Fibroblast of lung (primary cell): ENCODE measurements at regions not wholly inside any gene's neighbourhood (a gene's known extent, or its start where the extent isn't known, plus 50 kb on each side); places are given as distances from the start of the nearest gene placed in this dataset.

Experiments used
- DNase-seq, 2 donors: peaks; one replicate each; pipeline versions ENCODE4 v3.0.0 to v3.0.0-alpha.2; 2010; ENCODE audit warnings: low read depth in 2 of 2
- H2AFZ ChIP-seq: 2 replicates; pipeline ENCODE4 v1.5.1; 2012; ENCODE audit warnings: low read length, control low read depth, inconsistent platforms
- H3K27ac ChIP-seq: 2 replicates; pipeline ENCODE4 v1.5.1; 2011; ENCODE audit warnings: low read length, control low read depth; ENCODE audit not compliant: insufficient read depth
- H3K27me3 ChIP-seq: 2 replicates; pipeline ENCODE4 v1.5.1; 2011; ENCODE audit warnings: mild to moderate bottlenecking, low read length; ENCODE audit not compliant: control insufficient read depth, insufficient read depth
- H3K36me3 ChIP-seq: 2 replicates; pipeline ENCODE4 v1.5.1; 2011; ENCODE audit warnings: low read length; ENCODE audit not compliant: control insufficient read depth, insufficient read depth
- H3K4me1 ChIP-seq: 2 replicates; pipeline ENCODE4 v1.5.1; 2011; ENCODE audit warnings: low read length; ENCODE audit not compliant: control insufficient read depth, insufficient read depth; ENCODE audit errors: extremely low read depth
- H3K4me2 ChIP-seq: 2 replicates; pipeline ENCODE4 v1.5.1; 2011; ENCODE audit warnings: low read length, control low read depth; ENCODE audit not compliant: insufficient read depth; ENCODE audit errors: extremely low read depth
- H3K4me3 ChIP-seq, 4 experiments: fragments of 200-600 bp in 1 of 4; sonication (generic) in 1 of 4; replicated peaks in 1 of 4; 2 replicates each; pipeline ENCODE4 v1.5.1; 2011 to 2016; ENCODE audit warnings: low read length in 4 of 4, low read depth in 3 of 4, mild to moderate bottlenecking in 3 of 4, control low read depth in 2 of 4, inconsistent platforms in 1 of 4, mixed read lengths in 1 of 4; ENCODE audit not compliant: insufficient read depth in 1 of 4; ENCODE audit errors: control extremely low read depth in 1 of 4
- H3K79me2 ChIP-seq: 2 replicates; pipeline ENCODE4 v1.5.1; 2012; ENCODE audit warnings: mild to moderate bottlenecking, low read length, inconsistent platforms; ENCODE audit not compliant: control insufficient read depth, insufficient read depth
- H3K9ac ChIP-seq: 2 replicates; pipeline ENCODE4 v1.5.1; 2011; ENCODE audit warnings: mild to moderate bottlenecking, low read length, control low read depth; ENCODE audit not compliant: insufficient read depth
- H3K9me3 ChIP-seq: 2 replicates; pipeline ENCODE4 v1.5.1; 2012; ENCODE audit warnings: low read depth, low read length; ENCODE audit not compliant: control insufficient read depth, insufficient read depth
- H4K20me1 ChIP-seq: 2 replicates; pipeline ENCODE4 v1.5.1; 2011; ENCODE audit warnings: low read length; ENCODE audit not compliant: control insufficient read depth, insufficient read depth; ENCODE audit errors: extremely low read depth
- EZH2 ChIP-seq: IDR thresholded peaks from 2 replicates; pipeline ENCODE4 v1.5.1; 2012; ENCODE audit warnings: low read length, control low read depth, mild to moderate bottlenecking; ENCODE audit errors: missing control alignments
- TF ChIP-seq, protein P1 (sequence below), 2 donors: IDR thresholded peaks in 1 of 2; conservative IDR thresholded peaks in 1 of 2; 1 replicate in 1 of 2; 2 replicates in 1 of 2; pipeline ENCODE4 v1.5.1; 2011 to 2012; ENCODE audit warnings: low read length in 2 of 2, control low read depth in 1 of 2, inconsistent platforms in 1 of 2, low read depth in 1 of 2, mild to moderate bottlenecking in 1 of 2

DNA sequence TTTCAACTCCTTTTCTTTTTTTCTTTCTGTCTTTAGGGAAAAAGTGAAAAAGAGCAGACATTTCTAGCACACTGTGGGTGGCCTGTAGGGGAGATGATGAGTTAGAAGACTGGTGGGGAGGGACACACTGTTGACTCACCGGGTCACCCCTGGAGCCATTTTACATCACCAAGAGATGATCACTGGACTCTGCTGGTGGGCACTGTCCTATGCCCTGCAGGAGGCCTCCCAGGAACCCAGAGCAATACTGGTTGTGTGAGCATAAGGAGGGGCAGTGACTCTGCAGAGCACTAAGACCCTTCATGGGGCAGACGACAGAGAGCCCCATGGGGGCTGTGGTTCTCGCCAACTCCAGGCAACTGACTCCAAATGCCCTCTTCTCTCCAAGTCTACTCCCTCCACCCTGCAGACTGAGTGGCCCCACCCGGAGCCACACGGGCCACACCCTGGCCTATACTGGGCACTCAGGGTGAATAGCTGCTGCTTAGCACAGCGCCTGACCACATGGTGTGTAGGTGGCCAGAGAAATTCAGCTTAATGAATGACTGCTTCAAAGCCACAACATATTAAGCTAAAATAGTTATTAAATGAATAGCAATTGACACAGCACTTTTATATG, 177.5 kb downstream of the CDC5L start:
- Histone ChIP-seq H4K20me1 (no peaks in the 10 kb centered on the region), H3K4me1 (no peaks in the 10 kb centered on the region), H3K4me2 (no peak overlapping the region), H3K9me3 (no peaks in the 10 kb centered on the region), H3K9ac (no peak overlapping the region), H3K27me3 (peaks cover 19% of the 10 kb centered on the region), H2AFZ (no peak overlapping the region), H3K27ac (no peak overlapping the region), H3K4me3 (no peak overlapping the region), H3K79me2 (no peaks in the 10 kb centered on the region), H3K36me3 (no peaks in the 10 kb centered on the region)
- DNase-seq, result peak in 1 of 2 donors; percentile 53
- TF ChIP-seq EZH2, result no peak
- TF ChIP-seq, protein P1, sequence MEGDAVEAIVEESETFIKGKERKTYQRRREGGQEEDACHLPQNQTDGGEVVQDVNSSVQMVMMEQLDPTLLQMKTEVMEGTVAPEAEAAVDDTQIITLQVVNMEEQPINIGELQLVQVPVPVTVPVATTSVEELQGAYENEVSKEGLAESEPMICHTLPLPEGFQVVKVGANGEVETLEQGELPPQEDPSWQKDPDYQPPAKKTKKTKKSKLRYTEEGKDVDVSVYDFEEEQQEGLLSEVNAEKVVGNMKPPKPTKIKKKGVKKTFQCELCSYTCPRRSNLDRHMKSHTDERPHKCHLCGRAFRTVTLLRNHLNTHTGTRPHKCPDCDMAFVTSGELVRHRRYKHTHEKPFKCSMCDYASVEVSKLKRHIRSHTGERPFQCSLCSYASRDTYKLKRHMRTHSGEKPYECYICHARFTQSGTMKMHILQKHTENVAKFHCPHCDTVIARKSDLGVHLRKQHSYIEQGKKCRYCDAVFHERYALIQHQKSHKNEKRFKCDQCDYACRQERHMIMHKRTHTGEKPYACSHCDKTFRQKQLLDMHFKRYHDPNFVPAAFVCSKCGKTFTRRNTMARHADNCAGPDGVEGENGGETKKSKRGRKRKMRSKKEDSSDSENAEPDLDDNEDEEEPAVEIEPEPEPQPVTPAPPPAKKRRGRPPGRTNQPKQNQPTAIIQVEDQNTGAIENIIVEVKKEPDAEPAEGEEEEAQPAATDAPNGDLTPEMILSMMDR (conservative IDR thresholded peaks at IDR 0.05 in 1 of 2, IDR thresholded peaks at IDR 0.05 in 1 of 2; ENCODE audit: low read depth in 1 of 2, low read length in 2 of 2), result no peak

DNA sequence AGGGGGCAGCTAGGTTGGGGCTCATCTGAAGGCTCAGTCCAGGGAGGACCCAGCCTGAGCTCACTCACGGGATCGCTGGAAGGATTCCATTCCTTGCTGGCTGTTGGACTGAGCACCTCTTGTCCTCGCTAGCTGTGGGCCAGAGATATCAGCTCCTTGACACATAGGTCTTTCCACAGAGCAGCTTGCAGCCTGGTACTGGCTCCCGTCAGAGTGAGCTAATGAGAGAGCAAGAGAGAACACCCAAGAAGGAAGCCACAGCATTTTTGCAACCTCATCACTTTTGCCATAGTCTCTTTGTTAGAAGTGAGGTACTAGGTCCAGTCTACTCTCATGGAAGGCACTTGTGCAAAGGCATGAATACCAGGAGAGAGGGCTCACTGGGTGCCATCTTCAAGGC, 179.9 kb downstream of the CDC5L start:
- no peak overlapping the region for H3K4me2 ChIP-seq
- no peaks in the 10 kb centered on the region for H3K79me2 ChIP-seq
- no peaks in the 10 kb centered on the region for H3K36me3 ChIP-seq
- H3K9me3 ChIP-seq, result no peaks in the 10 kb centered on the region
- no peak overlapping the region for H3K4me3 ChIP-seq
- no peak overlapping the region for H3K9ac ChIP-seq
- no peak for TF ChIP-seq EZH2
- TF ChIP-seq, protein P1 (conservative IDR thresholded peaks at IDR 0.05 in 1 of 2, IDR thresholded peaks at IDR 0.05 in 1 of 2; ENCODE audit: low read depth in 1 of 2, low read length in 2 of 2), result no peak
- no peak overlapping the region for H2AFZ ChIP-seq
- no peaks in the 10 kb centered on the region for H4K20me1 ChIP-seq
- no peaks in the 10 kb centered on the region for H3K4me1 ChIP-seq
- peaks cover 15% of the 10 kb centered on the region for H3K27me3 ChIP-seq
- peak in 1 of 2 donors; percentile 48 for DNase-seq
- no peak overlapping the region for H3K27ac ChIP-seq

DNA sequence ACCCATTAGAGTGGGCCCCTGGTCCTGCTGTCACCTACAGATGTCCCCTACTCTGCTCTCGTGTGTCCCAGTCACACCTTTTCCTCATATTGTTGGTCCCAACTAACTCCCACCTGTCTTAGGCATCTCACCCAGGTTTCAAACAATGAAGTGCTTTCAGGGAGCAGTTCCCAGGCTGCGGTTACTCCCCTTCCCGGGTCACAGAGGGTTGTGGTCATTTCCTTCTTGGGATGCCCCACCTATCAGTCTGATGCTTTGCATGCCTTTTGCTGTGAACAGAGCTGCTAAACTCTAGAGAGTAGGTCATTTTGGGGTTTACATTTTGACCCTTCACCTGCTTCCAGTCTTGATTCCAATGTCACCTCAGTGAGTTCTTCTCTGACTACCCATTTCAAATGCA, 181.6 kb downstream of the CDC5L start:
- Histone ChIP-seq H4K20me1 (no peaks in the 10 kb centered on the region), H3K36me3 (no peaks in the 10 kb centered on the region), H3K27me3 (peaks cover 15% of the 10 kb centered on the region), H3K4me3 (no peak overlapping the region), H3K9ac (no peak overlapping the region), H3K27ac (no peak overlapping the region), H3K4me2 (no peak overlapping the region), H3K79me2 (no peaks in the 10 kb centered on the region), H3K9me3 (no peaks in the 10 kb centered on the region), H3K4me1 (no peaks in the 10 kb centered on the region), H2AFZ (no peak overlapping the region)
- TF ChIP-seq, protein P1 (conservative IDR thresholded peaks at IDR 0.05 in 1 of 2, IDR thresholded peaks at IDR 0.05 in 1 of 2; ENCODE audit: low read depth in 1 of 2, low read length in 2 of 2), result no peak
- no peak for TF ChIP-seq EZH2
- DNase-seq, result no peak
